ENCODE measurements at regions not wholly inside any gene's neighbourhood (a gene's known extent, or its start where the extent isn't known, plus 50 kb on each side); places are given as distances from the start of the nearest gene placed in this dataset.

DNA sequence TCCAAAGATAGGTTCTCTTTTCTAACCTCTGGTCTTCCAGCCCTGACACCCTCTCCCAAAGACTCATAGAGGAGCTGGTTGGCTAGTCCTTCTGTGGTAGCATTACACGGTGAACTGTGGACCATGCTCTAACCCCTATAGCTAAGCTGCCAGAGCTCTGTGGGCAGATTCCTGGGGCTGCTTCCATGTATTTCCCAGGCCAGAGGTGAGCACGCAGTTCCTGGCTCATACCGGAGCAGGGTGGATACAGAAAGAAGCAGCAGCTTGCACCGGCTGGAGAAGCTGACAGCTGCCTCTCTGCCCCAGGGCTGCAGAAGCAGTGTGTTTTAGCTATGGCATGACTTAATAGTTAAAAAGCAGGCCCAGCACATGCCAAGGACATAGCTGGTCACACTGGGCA, 84.1 kb upstream of the FOXP4 start:
- TF ChIP-seq, protein P1, sequence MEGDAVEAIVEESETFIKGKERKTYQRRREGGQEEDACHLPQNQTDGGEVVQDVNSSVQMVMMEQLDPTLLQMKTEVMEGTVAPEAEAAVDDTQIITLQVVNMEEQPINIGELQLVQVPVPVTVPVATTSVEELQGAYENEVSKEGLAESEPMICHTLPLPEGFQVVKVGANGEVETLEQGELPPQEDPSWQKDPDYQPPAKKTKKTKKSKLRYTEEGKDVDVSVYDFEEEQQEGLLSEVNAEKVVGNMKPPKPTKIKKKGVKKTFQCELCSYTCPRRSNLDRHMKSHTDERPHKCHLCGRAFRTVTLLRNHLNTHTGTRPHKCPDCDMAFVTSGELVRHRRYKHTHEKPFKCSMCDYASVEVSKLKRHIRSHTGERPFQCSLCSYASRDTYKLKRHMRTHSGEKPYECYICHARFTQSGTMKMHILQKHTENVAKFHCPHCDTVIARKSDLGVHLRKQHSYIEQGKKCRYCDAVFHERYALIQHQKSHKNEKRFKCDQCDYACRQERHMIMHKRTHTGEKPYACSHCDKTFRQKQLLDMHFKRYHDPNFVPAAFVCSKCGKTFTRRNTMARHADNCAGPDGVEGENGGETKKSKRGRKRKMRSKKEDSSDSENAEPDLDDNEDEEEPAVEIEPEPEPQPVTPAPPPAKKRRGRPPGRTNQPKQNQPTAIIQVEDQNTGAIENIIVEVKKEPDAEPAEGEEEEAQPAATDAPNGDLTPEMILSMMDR (IDR thresholded peaks at IDR 0.05), result no peak
- no peak for TF ChIP-seq POLR2A (IDR thresholded peaks at IDR 0.05)

All from esophagus squamous epithelium (tissue), 4 donors.